OCI-LY3 (cell line): ENCODE measurements at regions not wholly inside any gene's neighbourhood (a gene's known extent, or its start where the extent isn't known, plus 50 kb on each side); places are given as distances from the start of the nearest gene placed in this dataset.

Source experiments
- EZH2phosphoT487 ChIP-seq: fragments of 200-600 bp; shearing (Covaris generic); IDR thresholded peaks from 2 replicates; pipeline ENCODE4 v1.6.1; 2018; ENCODE audit warnings: antibody characterized with exemption, mixed run types, low read depth
- TF ChIP-seq, protein P1 (sequence below): fragments of 200-600, 300-600 bp; sonication (generic); IDR thresholded peaks from 2 replicates; pipeline ENCODE4 v1.5.1; 2014; ENCODE audit warnings: antibody characterized with exemption, low read length, low read depth

DNA sequence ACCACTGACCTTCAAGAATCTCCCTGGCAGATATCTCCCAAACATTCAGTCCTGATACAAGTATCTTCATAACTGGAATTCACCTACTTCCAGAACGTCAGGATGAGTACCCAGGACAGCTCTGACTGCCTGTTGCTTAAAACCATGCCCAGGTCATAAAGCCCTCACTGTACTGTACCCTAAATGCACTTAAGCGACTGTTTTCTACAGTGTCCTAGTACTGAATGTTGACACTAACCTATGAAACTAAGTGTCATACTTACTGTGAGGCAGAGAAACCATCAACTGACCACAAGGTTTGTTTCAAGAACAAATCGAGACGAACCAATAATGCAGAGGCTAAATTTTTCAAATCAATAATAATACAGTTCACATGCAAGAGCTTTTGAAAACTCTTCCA is 178.7 kb upstream of the NSMCE3 start:
- TF ChIP-seq, protein P1, sequence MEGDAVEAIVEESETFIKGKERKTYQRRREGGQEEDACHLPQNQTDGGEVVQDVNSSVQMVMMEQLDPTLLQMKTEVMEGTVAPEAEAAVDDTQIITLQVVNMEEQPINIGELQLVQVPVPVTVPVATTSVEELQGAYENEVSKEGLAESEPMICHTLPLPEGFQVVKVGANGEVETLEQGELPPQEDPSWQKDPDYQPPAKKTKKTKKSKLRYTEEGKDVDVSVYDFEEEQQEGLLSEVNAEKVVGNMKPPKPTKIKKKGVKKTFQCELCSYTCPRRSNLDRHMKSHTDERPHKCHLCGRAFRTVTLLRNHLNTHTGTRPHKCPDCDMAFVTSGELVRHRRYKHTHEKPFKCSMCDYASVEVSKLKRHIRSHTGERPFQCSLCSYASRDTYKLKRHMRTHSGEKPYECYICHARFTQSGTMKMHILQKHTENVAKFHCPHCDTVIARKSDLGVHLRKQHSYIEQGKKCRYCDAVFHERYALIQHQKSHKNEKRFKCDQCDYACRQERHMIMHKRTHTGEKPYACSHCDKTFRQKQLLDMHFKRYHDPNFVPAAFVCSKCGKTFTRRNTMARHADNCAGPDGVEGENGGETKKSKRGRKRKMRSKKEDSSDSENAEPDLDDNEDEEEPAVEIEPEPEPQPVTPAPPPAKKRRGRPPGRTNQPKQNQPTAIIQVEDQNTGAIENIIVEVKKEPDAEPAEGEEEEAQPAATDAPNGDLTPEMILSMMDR = no peak
- TF ChIP-seq EZH2phosphoT487 = no peak
